Endodermal cell (in vitro differentiated cells): ENCODE measurements at regions not wholly inside any gene's neighbourhood (a gene's known extent, or its start where the extent isn't known, plus 50 kb on each side); places are given as distances from the start of the nearest gene placed in this dataset.

Experiments used
- DNase-seq: peaks from one replicate; pipeline ENCODE4 v3.0.0-alpha.2; 2017
- H3K27ac ChIP-seq: 2 replicates; pipeline ENCODE4 v1.5.1; 2013; ENCODE audit warnings: mild to moderate bottlenecking, low read depth, low read length, moderate library complexity
- H3K27me3 ChIP-seq: 2 replicates; pipeline ENCODE4 v1.6.1; 2013; ENCODE audit warnings: mild to moderate bottlenecking, low read length, moderate library complexity; ENCODE audit not compliant: insufficient read depth, control insufficient read depth, poor library complexity, severe bottlenecking
- H3K36me3 ChIP-seq: 2 replicates; pipeline ENCODE4 v1.7.0; 2013; ENCODE audit warnings: mild to moderate bottlenecking, low read length, moderate library complexity; ENCODE audit not compliant: control insufficient read depth, insufficient read depth
- H3K4me1 ChIP-seq: one replicate; pipeline ENCODE4 v1.7.0; 2013; ENCODE audit warnings: low read length; ENCODE audit not compliant: control insufficient read depth, insufficient read depth
- H3K4me3 ChIP-seq: 2 replicates; pipeline ENCODE4 v1.5.1; 2013; ENCODE audit warnings: mild to moderate bottlenecking, low read length, moderate library complexity
- H3K9ac ChIP-seq: 2 replicates; pipeline ENCODE4 v1.6.1; 2013; ENCODE audit warnings: mild to moderate bottlenecking, low read length, moderate library complexity; ENCODE audit not compliant: poor library complexity, severe bottlenecking; ENCODE audit errors: extremely low read depth
- H3K9me3 ChIP-seq: 2 replicates; pipeline ENCODE4 v1.6.1; 2013; ENCODE audit warnings: mild to moderate bottlenecking, low read length, moderate library complexity; ENCODE audit not compliant: control insufficient read depth
- H3K27ac Mint-ChIP-seq: 2 replicates; pipeline ENCODE4 v1.8.0; 2020; ENCODE audit warnings: mixed read lengths
- H3K27me3 Mint-ChIP-seq: 2 replicates; pipeline ENCODE4 v1.8.0; 2021; ENCODE audit warnings: mild to moderate bottlenecking, mixed read lengths; ENCODE audit not compliant: insufficient read depth
- H3K36me3 Mint-ChIP-seq: 2 replicates; pipeline ENCODE4 v1.8.0; 2020; ENCODE audit warnings: low read depth, mixed read lengths
- H3K4me1 Mint-ChIP-seq: 2 replicates; pipeline ENCODE4 v1.8.0; 2020; ENCODE audit warnings: mixed read lengths
- H3K4me3 Mint-ChIP-seq: 2 replicates; pipeline ENCODE4 v1.8.0; 2020; ENCODE audit warnings: mild to moderate bottlenecking, moderate library complexity, mixed read lengths
- H3K9me3 Mint-ChIP-seq: 2 replicates; pipeline ENCODE4 v1.8.0; 2020; ENCODE audit warnings: mild to moderate bottlenecking, mixed read lengths
- CTCF ChIP-seq: fragments of 200-600 bp; sonication (generic); conservative IDR thresholded peaks from 2 replicates; pipeline ENCODE4 v1.5.0; 2021; ENCODE audit warnings: antibody characterized with exemption, mild to moderate bottlenecking
- WGBS, 2 experiments: methylation state at CpG; one replicate each; pipeline versions ENCODE4 v1.1.5 to v1.1.7; 2013; ENCODE audit warnings: missing lambda C conversion rate in 2 of 2, mixed read lengths in 1 of 2; ENCODE audit not compliant: insufficient coverage in 1 of 2, insufficient read length in 1 of 2; 5-methylcytosine and 5-hydroxymethylcytosine counted together

GRCh38 chr12:42980441-42980840 lies 390.9 kb upstream of the PRICKLE1 start:
- H3K36me3 Mint-ChIP-seq = peaks cover 1% of the 10 kb centered on the region
- WGBS, 2 experiments = 86 to 93% methylated on average over 1 to 5 of the region's 5 CpGs
- Histone ChIP-seq H3K4me1 (no peaks in the 10 kb centered on the region), H3K9ac (no peak overlapping the region), H3K4me3 (no peak overlapping the region), H3K36me3 (no peaks in the 10 kb centered on the region), H3K27me3 (no peaks in the 10 kb centered on the region), H3K27ac (no peak overlapping the region), H3K9me3 (peaks cover 22% of the 10 kb centered on the region)
- no peak overlapping the region for H3K27ac Mint-ChIP-seq
- DNase-seq = no peak
- peaks cover 8% of the 10 kb centered on the region for H3K9me3 Mint-ChIP-seq
- H3K4me3 Mint-ChIP-seq = no peak overlapping the region
- peaks cover 23% of the 10 kb centered on the region for H3K4me1 Mint-ChIP-seq
- no peaks in the 10 kb centered on the region for H3K27me3 Mint-ChIP-seq
- no peak for TF ChIP-seq CTCF

GRCh38 chr12:42979746-42980145 lies 390.2 kb upstream of the PRICKLE1 start:
- Mint-ChIP-seq H3K36me3 (peaks cover 3% of the 10 kb centered on the region), H3K4me1 (peaks cover 19% of the 10 kb centered on the region), H3K27ac (no peak overlapping the region), H3K27me3 (no peaks in the 10 kb centered on the region), H3K4me3 (no peak overlapping the region), H3K9me3 (peaks cover 14% of the 10 kb centered on the region)
- H3K36me3 ChIP-seq = no peaks in the 10 kb centered on the region
- no peak overlapping the region for H3K9ac ChIP-seq
- no peak for TF ChIP-seq CTCF
- H3K27me3 ChIP-seq = no peaks in the 10 kb centered on the region
- DNase-seq = no peak
- no peak overlapping the region for H3K4me3 ChIP-seq
- peaks cover 28% of the 10 kb centered on the region for H3K9me3 ChIP-seq
- no peak overlapping the region for H3K27ac ChIP-seq
- H3K4me1 ChIP-seq = no peaks in the 10 kb centered on the region

- H3K4me3 Mint-ChIP-seq = no peak overlapping the region
- no peaks in the 10 kb centered on the region for H3K4me1 ChIP-seq
- TF ChIP-seq CTCF = no peak
- 100% methylated on average over 1 of the region's 1 CpG; no CpG with 5 or more reads in 1 of the 2 experiments for WGBS, 2 experiments
- peaks cover 23% of the 10 kb centered on the region for H3K9me3 ChIP-seq
- no peaks in the 10 kb centered on the region for H3K36me3 ChIP-seq
- peaks cover 15% of the 10 kb centered on the region for H3K4me1 Mint-ChIP-seq
- H3K27ac Mint-ChIP-seq = no peak overlapping the region
- H3K9ac ChIP-seq = no peak overlapping the region
- H3K27ac ChIP-seq = peak overlapping the region; percentile 13
- H3K27me3 ChIP-seq = no peaks in the 10 kb centered on the region
- no peak for DNase-seq
- peaks cover 14% of the 10 kb centered on the region for H3K9me3 Mint-ChIP-seq
- H3K4me3 ChIP-seq = no peak overlapping the region
- H3K27me3 Mint-ChIP-seq = no peaks in the 10 kb centered on the region
- H3K36me3 Mint-ChIP-seq = peaks cover 3% of the 10 kb centered on the region
Measured at GRCh38 chr12:42978708-42979107, 389.2 kb upstream of the PRICKLE1 start.
